H1 (cell line): ENCODE measurements at regions not wholly inside any gene's neighbourhood (a gene's known extent, or its start where the extent isn't known, plus 50 kb on each side); places are given as distances from the start of the nearest gene placed in this dataset.

Experiments
- CTCF ChIA-PET: fragments of 300-600 bp; sonication (Branson Sonifier 250); formaldehyde crosslinking; loops from one replicate; lab custom pipeline; 2021; ENCODE audit not compliant: partially characterized antibody; lab: Charles Lee
- POLR2A ChIA-PET: fragments of 300-600 bp; sonication (Branson Sonifier 250); formaldehyde crosslinking; loops from one replicate; lab custom pipeline; 2021; ENCODE audit warnings: inconsistent platforms; ENCODE audit not compliant: partially characterized antibody; lab: Charles Lee
- DNase-seq, 2 experiments: peaks; one replicate each; pipeline versions ENCODE4 v3.0.0 to v3.0.0-alpha.2; 2010 to 2022; ENCODE audit warnings: low spot score in 2 of 2, low read depth in 1 of 2, mixed read lengths in 1 of 2
- FAIRE-seq: peaks from 2 replicates; lab custom pipeline; 2011; peaks lifted over from hg19 to GRCh38; lab: Jason Lieb, UNC
- H2AFZ ChIP-seq: 2 replicates; pipeline ENCODE4 v1.8.1; 2012; ENCODE audit warnings: low read length, inconsistent platforms
- H2AK5ac ChIP-seq: 2 replicates; pipeline ENCODE4 v1.6.1; 2013; ENCODE audit warnings: low read depth, low read length
- H2BK120ac ChIP-seq: replicated peaks from 2 replicates; pipeline ENCODE3; 2013; ENCODE audit warnings: low read depth, low read length, inconsistent platforms
- H2BK12ac ChIP-seq: 2 replicates; pipeline ENCODE4 v1.6.1; 2013; ENCODE audit warnings: low read depth, low read length
- H2BK15ac ChIP-seq: 2 replicates; pipeline ENCODE4 v1.6.1; 2013; ENCODE audit warnings: low read length
- H2BK20ac ChIP-seq: 2 replicates; pipeline ENCODE4 v1.6.1; 2013; ENCODE audit warnings: low read length
- H2BK5ac ChIP-seq: 2 replicates; pipeline ENCODE4 v1.6.1; 2013; ENCODE audit warnings: low read depth, low read length
- H3K14ac ChIP-seq: 2 replicates; pipeline ENCODE4 v1.6.1; 2013; ENCODE audit warnings: inconsistent platforms; ENCODE audit not compliant: insufficient read length
- H3K18ac ChIP-seq: 2 replicates; pipeline ENCODE4 v1.6.1; 2013; ENCODE audit warnings: low read length; ENCODE audit errors: extremely low read depth
- H3K23ac ChIP-seq: 2 replicates; pipeline ENCODE4 v1.6.1; 2013; ENCODE audit warnings: inconsistent platforms; ENCODE audit not compliant: insufficient read length
- H3K23me2 ChIP-seq: 2 replicates; pipeline ENCODE4 v1.6.1; 2013; ENCODE audit warnings: low read depth, low read length
- H3K27ac ChIP-seq: 2 replicates; pipeline ENCODE4 v1.6.1; 2011; ENCODE audit warnings: low read depth, low read length, inconsistent platforms
- H3K27me3 ChIP-seq, 4 experiments: replicated peaks in 1 of 4; 1 replicate in 1 of 4; 2 replicates in 3 of 4; pipeline versions ENCODE4 v1.6.1 to v1.8.1; 2011 to 2013; ENCODE audit warnings: low read length in 3 of 4, mild to moderate bottlenecking in 3 of 4, inconsistent platforms in 2 of 4, mixed read lengths in 2 of 4, moderate library complexity in 1 of 4; ENCODE audit not compliant: control insufficient read depth in 3 of 4, insufficient read depth in 3 of 4; ENCODE audit errors: extremely low read depth in 1 of 4
- H3K36me3 ChIP-seq, 4 experiments: 2 replicates each; pipeline versions ENCODE4 v1.6.1 to v1.8.1; 2011 to 2013; ENCODE audit warnings: mild to moderate bottlenecking in 4 of 4, low read length in 3 of 4, moderate library complexity in 2 of 4, control low read depth in 1 of 4, inconsistent platforms in 1 of 4; ENCODE audit not compliant: insufficient read depth in 4 of 4, control insufficient read depth in 2 of 4
- H3K4ac ChIP-seq: replicated peaks from 2 replicates; pipeline ENCODE3; 2013; ENCODE audit warnings: low read length, low read depth, mixed read lengths, inconsistent platforms; ENCODE audit not compliant: insufficient read length
- H3K4me1 ChIP-seq, 4 experiments: replicated peaks in 1 of 4; 1 replicate in 1 of 4; 2 replicates in 3 of 4; pipeline versions ENCODE4 v1.6.1 to v1.8.1; 2011 to 2013; ENCODE audit warnings: low read length in 3 of 4, inconsistent platforms in 2 of 4, mixed read lengths in 1 of 4; ENCODE audit not compliant: insufficient read depth in 4 of 4, control insufficient read depth in 3 of 4
- H3K4me2 ChIP-seq, 2 experiments: 2 replicates each; pipeline versions ENCODE4 v1.6.1 to v1.8.1; 2011 to 2013; ENCODE audit warnings: low read depth in 2 of 2, low read length in 2 of 2, control low read depth in 1 of 2, inconsistent platforms in 1 of 2, mild to moderate bottlenecking in 1 of 2; ENCODE audit not compliant: insufficient read depth in 1 of 2
- H3K4me3 ChIP-seq, 4 experiments: fragments of 200-600, 300-600 bp in 1 of 4; sonication (generic), shearing (Covaris generic), sonication (Bioruptor Twin) in 1 of 4; 2 replicates each; pipeline versions ENCODE4 v1.5.1 to v1.8.1; 2011 to 2016; ENCODE audit warnings: low read length in 4 of 4, low read depth in 3 of 4, control low read depth in 2 of 4, inconsistent platforms in 2 of 4, mild to moderate bottlenecking in 2 of 4, mixed read lengths in 1 of 4, moderate library complexity in 1 of 4; ENCODE audit not compliant: insufficient read depth in 2 of 4; ENCODE audit errors: extremely low read depth in 1 of 4
- H3K56ac ChIP-seq: replicated peaks from 2 replicates; pipeline ENCODE3; 2013; ENCODE audit warnings: low read depth, mild to moderate bottlenecking, mixed read lengths, low read length, inconsistent platforms; ENCODE audit not compliant: insufficient read length
- H3K79me1 ChIP-seq: 2 replicates; pipeline ENCODE4 v1.6.1; 2013; ENCODE audit warnings: low read depth, low read length, control low read depth
- H3K79me2 ChIP-seq, 2 experiments: 2 replicates each; pipeline versions ENCODE4 v1.6.1 to v1.8.1; 2012 to 2013; ENCODE audit warnings: low read length in 2 of 2, mild to moderate bottlenecking in 2 of 2, inconsistent platforms in 1 of 2; ENCODE audit not compliant: insufficient read depth in 2 of 2, control insufficient read depth in 1 of 2
- H3K9ac ChIP-seq, 4 experiments: replicated peaks in 1 of 4; 1 replicate in 1 of 4; 2 replicates in 3 of 4; pipeline versions ENCODE4 v1.6.1 to v1.8.1; 2011 to 2013; ENCODE audit warnings: low read depth in 3 of 4, low read length in 3 of 4, control low read depth in 2 of 4, mild to moderate bottlenecking in 2 of 4, moderate library complexity in 2 of 4, inconsistent platforms in 1 of 4; ENCODE audit errors: extremely low read depth in 1 of 4
- H3K9me3 ChIP-seq, 2 experiments: 2 replicates each; pipeline versions ENCODE4 v1.6.1 to v1.8.1; 2012 to 2013; ENCODE audit warnings: mild to moderate bottlenecking in 2 of 2, moderate library complexity in 2 of 2, control low read depth in 1 of 2, inconsistent platforms in 1 of 2, low read depth in 1 of 2, low read length in 1 of 2, mixed read lengths in 1 of 2; ENCODE audit not compliant: insufficient read depth in 2 of 2
- H4K20me1 ChIP-seq, 2 experiments: replicated peaks in 1 of 2; 2 replicates each; pipeline versions ENCODE3 to v1.8.1; 2011 to 2013; ENCODE audit warnings: inconsistent platforms in 2 of 2, low read length in 2 of 2, mild to moderate bottlenecking in 1 of 2; ENCODE audit not compliant: insufficient read depth in 2 of 2, control insufficient read depth in 1 of 2
- H4K5ac ChIP-seq: 2 replicates; pipeline ENCODE4 v1.6.1; 2013; ENCODE audit warnings: low read length, low read depth, mixed read lengths, inconsistent platforms; ENCODE audit not compliant: insufficient read length
- H4K8ac ChIP-seq: 2 replicates; pipeline ENCODE4 v1.8.0; 2013; ENCODE audit warnings: mild to moderate bottlenecking, moderate library complexity, low read length, inconsistent platforms; ENCODE audit not compliant: insufficient read depth; ENCODE audit errors: extremely low read depth
- H4K91ac ChIP-seq: replicated peaks from 2 replicates; pipeline ENCODE3; 2013; ENCODE audit warnings: low read length, mixed read lengths, inconsistent platforms; ENCODE audit not compliant: insufficient read length
- BCL11A ChIP-seq, 2 experiments: IDR thresholded peaks; one replicate each; pipeline ENCODE4 v1.6.1; 2011; ENCODE audit warnings: low read depth in 2 of 2, low read length in 2 of 2, mild to moderate bottlenecking in 2 of 2
- GABPA ChIP-seq: IDR thresholded peaks from 2 replicates; pipeline ENCODE4 v1.6.1; 2011; ENCODE audit warnings: mild to moderate bottlenecking, low read length, moderate library complexity, borderline replicate concordance; ENCODE audit not compliant: insufficient read depth
- RFX5 ChIP-seq: IDR thresholded peaks from 2 replicates; pipeline ENCODE4 v1.6.1; 2011; ENCODE audit warnings: low read depth, low read length, improper control_type of control experiment, borderline replicate concordance
- RXRA ChIP-seq: IDR thresholded peaks from 2 replicates; pipeline ENCODE4 v1.6.1; 2011; ENCODE audit warnings: low read depth, mild to moderate bottlenecking, low read length, moderate library complexity; ENCODE audit not compliant: insufficient read depth
- SIRT6 ChIP-seq: IDR thresholded peaks from one replicate; pipeline ENCODE4 v1.7.1; 2012; ENCODE audit warnings: low read length, inconsistent platforms
- SRF ChIP-seq: IDR thresholded peaks from 2 replicates; pipeline ENCODE4 v1.6.1; 2011; ENCODE audit warnings: mild to moderate bottlenecking, low read depth, low read length, moderate library complexity
- YY1 ChIP-seq: IDR thresholded peaks from 2 replicates; pipeline ENCODE4 v1.6.1; 2011; ENCODE audit warnings: low read depth, mild to moderate bottlenecking, low read length
- WGBS, 2 experiments: shearing (Covaris generic) in 1 of 2; methylation state at CpG; one replicate each; pipeline versions ENCODE4 v1.1.6 to v1.1.7; 2013 to 2015; ENCODE audit warnings: low lambda C conversion rate in 2 of 2, mixed read lengths in 2 of 2, inconsistent platforms in 1 of 2, low coverage in 1 of 2, missing lambda C conversion rate in 1 of 2; ENCODE audit not compliant: insufficient replicate concordance in 2 of 2, insufficient coverage in 1 of 2, insufficient read length in 1 of 2; ENCODE audit errors: extremely low coverage in 1 of 2, missing lambda C conversion rate in 1 of 2; 5-methylcytosine and 5-hydroxymethylcytosine counted together

DNA sequence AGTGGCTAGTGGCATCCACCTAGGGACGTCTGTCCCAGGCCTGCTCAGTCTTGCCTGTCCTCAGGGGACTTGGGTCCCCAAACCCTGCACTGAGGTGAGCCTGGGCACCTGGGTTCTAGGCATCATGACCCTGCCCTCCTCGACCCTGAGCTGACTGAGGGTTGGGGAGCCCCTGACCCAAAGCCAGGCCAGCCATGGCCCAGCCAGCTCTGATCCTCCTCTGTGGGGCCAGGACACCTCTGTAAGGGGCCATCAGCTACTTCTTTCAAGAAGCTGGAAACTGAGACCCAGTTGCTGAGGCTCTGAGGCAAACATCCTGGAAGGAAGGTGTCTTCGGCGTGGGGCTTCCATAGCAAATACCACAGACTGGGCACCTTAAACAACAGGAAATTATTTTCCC is 329.3 kb downstream of the QKI start:
- Histone ChIP-seq H3K79me1 (no peaks in the 10 kb centered on the region), H3K4me2 (no peak overlapping the region), H3K9me3 (no peaks in the 10 kb centered on the region), H2AK5ac (no peak overlapping the region), H2BK120ac (no peak overlapping the region), H2BK15ac (no peak overlapping the region), H4K5ac (no peak overlapping the region), H4K91ac (no peak overlapping the region), H4K20me1 (no peaks in the 10 kb centered on the region), H3K27me3 (no peaks in the 10 kb centered on the region), H3K56ac (no peak overlapping the region), H2AFZ (no peak overlapping the region), H2BK5ac (no peak overlapping the region), H3K23me2 (no peaks in the 10 kb centered on the region), H3K36me3 (no peaks in the 10 kb centered on the region), H3K79me2 (no peaks in the 10 kb centered on the region), H3K18ac (no peak overlapping the region), H3K9ac (no peak overlapping the region), H3K4me3 (no peak overlapping the region), H3K27ac (no peak overlapping the region), H2BK20ac (no peak overlapping the region), H2BK12ac (no peak overlapping the region), H3K4me1 (no peaks in the 10 kb centered on the region; a peak in 1 of 7 replicates), H3K14ac (no peak overlapping the region), H3K23ac (no peak overlapping the region), H4K8ac (no peak overlapping the region), H3K4ac (no peak overlapping the region)
- ChIA-PET POLR2A (no interaction called here), CTCF (no interaction called here)
- TF ChIP-seq SRF (no peak), BCL11A (IDR thresholded peaks at IDR 0.05; ENCODE audit: low read depth in 2 of 2, low read length in 2 of 2) (no peak), SIRT6 (no peak), GABPA (no peak), RFX5 (no peak), RXRA (no peak), YY1 (no peak)
- FAIRE-seq (no peak), DNase-seq (no peak)
- WGBS, 2 experiments: 94% methylated on average over 3 of the region's 4 CpGs; no CpG with 5 or more reads in 1 of the 2 experiments
